ENCODE measurements at regions not wholly inside any gene's neighbourhood (a gene's known extent, or its start where the extent isn't known, plus 50 kb on each side); places are given as distances from the start of the nearest gene placed in this dataset.
"Not testable (repeated sequence)": the region's sequence is repeated elsewhere in the genome, so short reads cannot be mapped to it uniquely, and the experiment has no call there.

- peak; percentile 43 to 66 for DNase-seq
- H3K4me3 ChIP-seq, result peak overlapping the region in 1 of 4 donors; percentile 28
- H3K4me1 ChIP-seq, result peaks cover 0 to 25% (median 3%) of the 10 kb centered on the region in 4 donors
- TF ChIP-seq POLR2AphosphoS5 (IDR thresholded peaks at IDR 0.05) (peak in 1 of 3 donors; percentile 15), POLR2A (IDR thresholded peaks at IDR 0.05) (no peak)
- intact Hi-C loops (cut with DNase I; ENCODE audit: low total_unique reads), result no loop called here
- H3K36me3 ChIP-seq, result no peaks in the 10 kb centered on the region
- no peaks in the 10 kb centered on the region for H3K27me3 ChIP-seq
- no peaks in the 10 kb centered on the region for H3K9me3 ChIP-seq
- WGBS, 5 donors, result 41 to 66% (median 52%) methylated on average over 12 of the region's 12 CpGs; no CpG with 5 or more reads in 1 of the 5 donors
- H3K27ac ChIP-seq, result peak overlapping the region in 3 of 5 donors; percentile 4 to 35 (median 21)
Measured at GRCh38 chr15:53910236-53910849, 67.9 kb upstream of the UNC13C start.

- no peak for TF ChIP-seq CTCF (IDR thresholded peaks at IDR 0.05)
- TF ChIP-seq POLR2AphosphoS5 (IDR thresholded peaks at IDR 0.05), result no peak
- TF ChIP-seq EP300 (IDR thresholded peaks at IDR 0.05), result no peak
- TF ChIP-seq POLR2A (IDR thresholded peaks at IDR 0.05), result no peak
- WGBS, 5 donors, result 73 to 97% (median 91%) methylated on average over 1 of the region's 1 CpG
- Histone ChIP-seq H3K4me1 (no peaks in the 10 kb centered on the region), H3K9me3 (no peaks in the 10 kb centered on the region), H3K36me3 (no peaks in the 10 kb centered on the region), H3K27ac (no peak overlapping the region), H3K27me3 (no peaks in the 10 kb centered on the region), H3K4me3 (no peak overlapping the region)
- no peak for DNase-seq
- intact Hi-C loops (cut with DNase I; ENCODE audit: low total_unique reads), result no loop called here
Measured at GRCh38 chr15:53903129-53903528, 75.1 kb upstream of the UNC13C start.

- WGBS, 5 donors, result 40 to 70% (median 64%) methylated on average over 1 to 2 of the region's 2 CpGs
- H3K4me1 ChIP-seq; intact Hi-C loops (cut with DNase I; ENCODE audit: low total_unique reads); H3K27me3 ChIP-seq; H3K9me3 ChIP-seq; H3K4me3 ChIP-seq; H3K36me3 ChIP-seq; H3K27ac ChIP-seq: not testable (repeated sequence)
- peak in 1 of 2 donors; percentile 39 for DNase-seq
Measured at GRCh38 chr15:53893468-53893867, 84.8 kb upstream of the UNC13C start.

GRCh38 chr15:53891862-53892261, 86.4 kb upstream of the UNC13C start:
- H3K27me3 ChIP-seq; H3K9me3 ChIP-seq; DNase-seq; H3K4me1 ChIP-seq; H3K36me3 ChIP-seq; intact Hi-C loops (cut with DNase I; ENCODE audit: low total_unique reads); H3K27ac ChIP-seq; H3K4me3 ChIP-seq: not testable (repeated sequence)
- WGBS, 5 donors, result 53 to 88% (median 60%) methylated on average over 3 of the region's 3 CpGs

GRCh38 chr15:53884441-53884840, 93.8 kb upstream of the UNC13C start:
- no peak for TF ChIP-seq EP300 (IDR thresholded peaks at IDR 0.05)
- no peak for TF ChIP-seq CTCF (IDR thresholded peaks at IDR 0.05)
- no peak for TF ChIP-seq POLR2AphosphoS5 (IDR thresholded peaks at IDR 0.05)
- TF ChIP-seq POLR2A (IDR thresholded peaks at IDR 0.05), result no peak
- no peaks in the 10 kb centered on the region for H3K36me3 ChIP-seq
- H3K4me1 ChIP-seq, result no peaks in the 10 kb centered on the region
- H3K27ac ChIP-seq, result no peak overlapping the region
- intact Hi-C loops (cut with DNase I; ENCODE audit: low total_unique reads), result no loop called here
- DNase-seq, result no peak
- no peak overlapping the region for H3K4me3 ChIP-seq
- no peaks in the 10 kb centered on the region for H3K27me3 ChIP-seq
- no peaks in the 10 kb centered on the region for H3K9me3 ChIP-seq
- WGBS, 5 donors, result 86 to 100% (median 92%) methylated on average over 2 of the region's 2 CpGs

- H3K9me3 ChIP-seq, result no peaks in the 10 kb centered on the region
- WGBS, 5 donors, result 0 to 44% (median 0%) methylated on average over 1 of the region's 1 CpG
- no peaks in the 10 kb centered on the region for H3K27me3 ChIP-seq
- no peak overlapping the region for H3K27ac ChIP-seq
- intact Hi-C loops (cut with DNase I; ENCODE audit: low total_unique reads), result no loop called here
- no peaks in the 10 kb centered on the region for H3K4me1 ChIP-seq
- DNase-seq, result no peak
- no peak for TF ChIP-seq CTCF (IDR thresholded peaks at IDR 0.05)
- TF ChIP-seq POLR2AphosphoS5 (IDR thresholded peaks at IDR 0.05), result no peak
- TF ChIP-seq EP300 (IDR thresholded peaks at IDR 0.05), result no peak
- TF ChIP-seq POLR2A (IDR thresholded peaks at IDR 0.05), result no peak
- no peak overlapping the region for H3K4me3 ChIP-seq
- no peaks in the 10 kb centered on the region for H3K36me3 ChIP-seq
Measured at GRCh38 chr15:53882311-53882710, 95.9 kb upstream of the UNC13C start.

All from stomach (tissue), 8 donors.